ENCODE measurements at regions not wholly inside any gene's neighbourhood (a gene's known extent, or its start where the extent isn't known, plus 50 kb on each side); places are given as distances from the start of the nearest gene placed in this dataset.

GRCh38 chr6:40714576-40715564 lies 127.7 kb upstream of the LRFN2 start:
- DNase-seq, result no peak

GRCh38 chr6:40714143-40714542 lies 127.0 kb upstream of the LRFN2 start:
- DNase-seq, result no peak

DNA sequence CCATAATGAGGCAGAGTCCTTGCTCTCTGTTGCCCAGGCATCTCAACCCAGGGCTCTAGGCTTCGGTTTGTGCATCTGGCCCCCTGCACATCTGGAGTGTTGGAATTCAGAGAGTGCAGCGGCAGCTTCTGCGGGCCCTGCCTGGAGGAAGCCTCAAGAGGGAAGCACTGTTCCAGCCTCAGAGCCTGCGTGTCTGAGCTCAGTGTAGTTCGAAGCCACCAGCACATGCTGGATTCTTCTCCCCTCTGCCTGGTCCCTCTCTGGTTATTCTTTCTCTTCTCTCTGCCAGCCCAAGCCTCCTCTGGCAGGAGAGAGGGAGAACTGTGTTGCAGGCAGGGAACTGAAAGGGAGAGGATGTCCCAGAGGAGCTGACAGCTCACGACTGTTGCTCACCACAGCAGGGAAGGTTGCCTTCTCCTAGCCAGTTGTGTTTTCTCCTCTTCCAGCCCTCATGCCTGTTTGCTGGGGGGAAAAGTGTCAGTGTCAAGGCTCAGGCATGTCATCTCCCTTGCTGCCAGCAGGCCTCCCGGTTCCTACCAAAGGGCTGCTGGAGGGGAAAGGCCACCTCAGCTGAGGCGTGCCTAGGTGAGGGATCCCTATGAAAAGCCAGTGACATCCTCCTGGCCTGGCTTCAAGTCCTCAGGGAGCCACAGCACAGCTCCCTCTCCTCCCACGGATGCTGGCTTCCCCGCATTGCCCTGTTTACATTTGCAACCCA lies 126.0 kb upstream of the LRFN2 start:
- DNase-seq, result no peak

DNA sequence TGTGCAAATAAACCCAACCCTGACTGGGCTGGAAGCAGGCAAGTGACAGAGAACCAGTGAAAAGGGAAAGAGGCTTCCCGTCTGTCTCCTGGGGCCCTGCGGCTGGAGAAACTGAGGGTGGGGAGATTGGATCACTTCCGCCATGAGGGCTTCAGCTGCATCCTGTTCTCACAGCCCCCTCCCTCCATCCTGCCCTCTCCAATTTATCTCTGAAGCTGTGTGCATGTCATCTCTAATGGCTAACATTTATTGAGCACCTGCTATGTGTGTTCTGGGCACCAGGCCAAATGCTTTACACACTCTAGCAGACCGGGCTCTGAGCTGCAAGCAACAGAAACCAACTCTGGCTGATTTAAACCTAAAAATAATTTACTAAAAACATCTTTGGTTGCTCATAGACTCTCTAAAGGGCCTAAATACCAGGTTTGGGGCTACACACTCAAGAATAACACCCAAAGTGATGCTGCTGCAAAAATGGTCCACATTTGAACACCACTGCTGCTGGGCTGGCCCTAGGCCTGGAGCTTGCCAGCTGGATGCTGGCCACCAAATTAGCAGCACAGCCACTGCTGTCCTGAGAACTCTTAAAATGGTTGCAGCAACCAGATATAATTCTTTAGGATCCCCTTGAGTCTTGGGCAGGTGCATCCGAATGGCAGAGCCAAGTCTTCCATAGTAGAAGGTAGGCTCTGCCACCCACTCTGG lies 123.6 kb upstream of the LRFN2 start:
- DNase-seq, result no peak

DNA sequence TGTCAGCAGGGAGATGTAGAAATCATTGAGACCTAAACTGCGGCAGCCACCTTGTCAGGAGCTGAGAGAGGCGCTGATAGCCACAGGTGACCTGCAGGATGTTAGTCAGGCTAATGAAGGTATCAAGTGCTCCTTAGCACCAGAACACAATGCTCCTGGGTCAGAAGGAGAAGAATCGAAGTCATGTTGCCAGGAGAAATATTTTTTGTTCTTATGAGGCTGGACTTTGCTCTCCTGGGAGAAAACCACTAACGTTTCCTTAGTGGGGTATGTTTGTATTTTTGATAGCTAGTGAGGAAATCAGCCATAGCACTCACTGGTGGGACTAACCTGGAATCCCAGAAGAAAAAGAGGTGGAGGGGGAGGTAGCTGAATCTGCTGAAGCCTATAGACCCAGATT lies 120.9 kb upstream of the LRFN2 start:
- no peak for DNase-seq

GRCh38 chr6:40706178-40706577 lies 119.0 kb upstream of the LRFN2 start:
- no peak for DNase-seq

GRCh38 chr6:40705354-40705753 lies 118.2 kb upstream of the LRFN2 start:
- no peak for DNase-seq

DNA sequence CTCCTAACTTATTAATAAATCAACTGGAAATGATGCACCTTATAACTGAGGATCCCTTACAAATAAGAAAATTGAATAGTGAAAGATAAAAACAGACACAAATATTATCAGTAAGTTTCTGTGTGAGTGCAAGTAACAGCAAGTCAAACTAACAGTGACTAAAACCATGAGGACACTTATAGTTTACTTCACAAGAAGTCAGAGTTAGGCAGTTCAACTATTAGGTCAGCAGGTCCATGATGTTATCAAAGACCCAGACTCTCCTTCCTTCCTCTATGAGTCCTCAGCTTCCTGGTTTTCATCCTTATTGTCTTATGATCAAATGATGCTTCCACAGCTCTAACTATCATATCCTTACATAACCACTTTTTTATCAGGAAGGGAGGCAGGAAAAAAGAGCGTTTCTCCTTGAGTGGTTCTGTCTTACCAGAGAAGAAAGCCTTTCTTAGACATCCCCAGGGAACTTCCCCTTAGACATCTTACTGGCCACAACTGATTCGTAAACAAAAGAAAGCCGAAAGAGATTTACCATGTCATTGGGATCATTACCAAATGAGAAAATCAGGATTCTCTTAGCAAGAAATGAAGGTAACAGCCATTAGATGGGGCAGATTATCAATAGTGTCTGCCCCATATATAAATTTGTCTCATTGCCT lies 114.3 kb upstream of the LRFN2 start:
- no peak for DNase-seq

DNA sequence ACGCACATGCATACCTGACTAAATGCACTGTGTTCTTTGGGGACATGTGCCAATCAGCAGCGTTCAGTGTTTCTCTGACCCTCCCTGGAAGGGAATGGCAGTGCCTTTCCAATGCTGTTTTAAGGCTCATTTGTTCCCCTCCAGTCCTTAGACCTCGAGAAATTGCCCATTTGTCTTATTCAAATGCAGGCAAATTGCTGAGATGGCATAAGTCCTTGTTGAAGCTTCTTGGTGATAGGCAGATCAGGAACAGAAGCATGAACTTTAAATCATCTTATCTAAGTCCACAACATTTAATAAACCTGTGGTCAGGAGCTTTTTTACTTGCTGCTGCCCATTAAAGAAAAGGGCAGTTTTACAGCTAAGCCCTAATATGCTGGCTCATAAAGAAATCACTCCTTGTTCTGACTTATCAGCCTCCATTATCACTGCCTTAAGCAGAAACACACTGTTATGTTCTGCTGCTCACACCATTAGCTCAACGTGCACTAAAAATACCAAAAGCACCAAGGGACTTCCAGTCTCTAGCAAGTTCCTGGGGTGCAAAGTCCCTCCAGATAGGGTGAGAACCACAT lies 112.9 kb upstream of the LRFN2 start:
- no peak for DNase-seq

DNA sequence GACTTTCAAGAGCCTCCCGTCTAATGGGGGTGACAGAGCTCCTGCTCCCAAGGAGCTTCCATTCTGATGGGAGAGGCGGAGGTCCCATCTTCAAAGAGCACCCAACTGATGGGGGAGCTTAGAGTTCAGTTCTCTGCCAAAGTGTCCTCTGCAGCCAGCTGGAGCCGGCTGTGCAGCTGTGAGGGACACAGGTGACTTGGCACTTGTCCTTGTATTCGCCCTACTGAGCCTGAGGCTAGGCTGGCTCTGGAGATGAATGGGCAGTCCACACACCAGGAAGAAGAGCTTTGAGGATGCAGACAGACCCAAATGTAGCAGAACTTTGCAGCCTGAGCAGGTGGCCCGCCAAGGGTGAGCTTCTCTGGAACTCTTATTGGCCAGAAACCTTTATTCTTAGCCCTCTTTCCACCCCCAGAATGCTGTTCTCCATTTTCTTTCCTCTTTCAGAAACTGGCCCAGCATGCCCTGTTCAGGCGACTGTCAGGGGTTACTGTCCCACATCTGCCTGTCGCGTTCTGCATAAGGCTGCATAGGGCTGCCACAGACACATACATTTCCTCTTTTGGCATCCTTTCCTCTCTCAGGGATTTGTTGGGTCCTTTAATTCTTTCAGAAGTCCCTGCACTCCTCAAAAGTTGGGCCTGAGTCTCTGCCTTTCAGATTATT lies 108.7 kb upstream of the LRFN2 start:
- no peak for DNase-seq

DNA sequence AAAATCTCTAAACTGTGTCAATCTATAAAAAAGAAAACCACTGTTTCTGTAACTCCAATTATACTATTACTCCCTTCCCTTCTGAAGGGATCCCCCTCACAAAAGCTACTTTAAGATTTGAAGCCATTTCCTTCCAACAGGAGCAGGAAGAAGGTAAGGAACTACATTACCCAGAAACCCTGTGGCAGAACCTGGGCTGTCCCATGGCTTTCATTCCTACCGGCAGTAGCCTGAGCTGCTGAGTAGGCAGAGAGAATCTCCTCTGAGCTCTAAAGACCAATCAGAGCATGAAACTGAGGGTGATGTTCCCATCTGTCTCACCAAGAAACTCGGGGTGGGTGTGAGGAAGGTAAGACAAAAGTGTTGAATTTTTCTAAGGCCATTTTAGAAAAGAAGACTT lies 108.0 kb upstream of the LRFN2 start:
- no peak for DNase-seq

- DNase-seq, result no peak
Measured at GRCh38 chr6:40693768-40694167, 106.6 kb upstream of the LRFN2 start.

- no peak for DNase-seq
Measured at GRCh38 chr6:40692337-40692736, 105.2 kb upstream of the LRFN2 start.

DNA sequence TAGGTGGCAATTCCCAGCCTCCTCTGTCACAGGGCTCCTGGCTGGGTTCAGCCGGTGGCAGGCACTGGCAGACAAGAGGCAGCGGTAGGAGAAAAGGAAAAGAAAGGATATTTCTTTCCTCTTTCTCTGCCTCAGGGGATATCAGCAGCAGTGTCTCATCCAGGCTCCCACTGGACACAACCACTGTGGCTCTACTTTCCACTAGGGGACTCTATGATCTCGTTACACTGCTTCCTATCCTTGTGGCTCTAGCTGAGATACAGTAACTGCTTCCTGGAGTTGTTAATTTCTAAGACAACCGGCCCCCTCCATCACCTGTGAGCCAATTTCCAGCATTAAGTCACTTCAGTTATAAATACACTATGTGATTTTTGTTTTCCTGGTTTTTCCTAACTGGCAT lies 102.0 kb upstream of the LRFN2 start:
- DNase-seq, result no peak

GRCh38 chr6:40688214-40688761 lies 101.1 kb upstream of the LRFN2 start:
- DNase-seq, result no peak

- DNase-seq, result no peak
Measured at GRCh38 chr6:40685862-40686261, 98.7 kb upstream of the LRFN2 start.

GRCh38 chr6:40681622-40682021 lies 94.5 kb upstream of the LRFN2 start:
- no peak for DNase-seq

DNA sequence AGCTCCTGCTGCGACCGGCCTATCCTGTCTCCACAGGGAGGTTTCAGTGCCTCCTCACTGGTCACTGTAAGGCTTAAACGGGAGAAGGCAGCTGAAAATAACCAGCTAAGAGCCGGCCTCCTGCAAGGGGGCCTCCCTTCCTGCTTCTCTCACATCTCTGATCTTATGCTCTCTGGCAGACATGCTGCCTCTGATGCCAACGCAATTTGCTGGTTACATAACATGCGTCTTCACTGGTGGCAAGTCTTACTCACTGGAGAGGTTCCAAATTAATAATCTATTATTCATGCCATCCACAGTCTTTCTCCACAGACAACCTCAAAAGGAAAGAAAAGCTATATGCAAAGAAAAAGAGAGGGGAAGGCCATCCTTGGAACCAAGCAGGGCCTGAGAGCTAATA lies 91.8 kb upstream of the LRFN2 start:
- DNase-seq, result no peak

- DNase-seq, result no peak
Measured at GRCh38 chr6:40674170-40674569, 87.0 kb upstream of the LRFN2 start.

DNA sequence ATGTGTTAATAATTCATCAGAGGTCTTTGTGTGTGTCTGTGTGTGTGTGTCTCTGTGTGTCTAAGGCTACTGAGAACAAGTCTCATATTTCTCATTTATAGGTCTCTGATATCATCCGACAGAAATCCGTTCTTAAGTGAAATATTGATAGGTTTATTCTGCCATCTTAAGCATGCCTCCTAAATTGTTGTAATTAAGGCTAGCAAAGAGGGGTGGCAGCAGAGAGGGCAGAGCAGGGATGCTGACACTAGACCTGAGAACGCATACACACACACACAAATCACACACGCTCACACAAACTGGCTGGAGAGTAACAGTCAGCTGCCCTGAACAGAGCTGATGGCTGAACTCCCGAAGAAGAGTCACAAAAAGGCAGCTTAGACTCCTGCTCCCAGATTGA lies 84.9 kb upstream of the LRFN2 start:
- no peak for DNase-seq

GRCh38 chr6:40671694-40672050 lies 84.5 kb upstream of the LRFN2 start:
- no peak for DNase-seq
